Stimulated activated CD4-positive, alpha-beta T cell treated with anti-CD3 and anti-CD28 coated beads, Interleukin-12 subunit alpha, Interleukin-12 subunit beta, amount 100 ng/mL, for 24 hours (primary cell): ENCODE measurements at regions not wholly inside any gene's neighbourhood (a gene's known extent, or its start where the extent isn't known, plus 50 kb on each side); places are given as distances from the start of the nearest gene placed in this dataset.

Source experiments
- DNase-seq, 2 experiments: peaks; one replicate each; pipeline ENCODE4 v3.0.0-alpha.2; 2020; ENCODE audit warnings: low read depth in 2 of 2

GRCh38 chr1:208637181-208637580 is 393.0 kb upstream of the PLXNA2 start:
- no peak for DNase-seq

- DNase-seq: no peak
Measured at GRCh38 chr1:208639382-208639781, 395.2 kb upstream of the PLXNA2 start.

DNA sequence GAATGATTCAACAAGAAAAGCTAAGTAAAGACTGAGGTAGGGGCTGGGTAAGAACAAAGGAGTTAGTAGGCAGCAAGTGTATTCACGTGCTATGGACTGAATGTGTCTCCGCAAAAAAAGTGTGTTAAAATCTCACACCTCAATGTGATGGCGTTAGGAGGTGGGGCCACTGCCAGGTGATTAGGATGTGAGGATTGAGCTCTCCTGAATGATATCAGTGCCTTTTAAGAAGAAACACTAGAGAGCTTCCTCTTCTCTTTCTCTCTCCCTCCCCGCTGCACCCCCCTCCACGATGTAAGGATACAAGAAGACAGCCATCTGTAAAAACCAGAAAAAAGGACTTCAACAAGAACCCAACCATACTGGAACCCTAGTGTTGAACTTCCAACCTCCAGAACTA is 396.1 kb upstream of the PLXNA2 start:
- no peak for DNase-seq

DNA sequence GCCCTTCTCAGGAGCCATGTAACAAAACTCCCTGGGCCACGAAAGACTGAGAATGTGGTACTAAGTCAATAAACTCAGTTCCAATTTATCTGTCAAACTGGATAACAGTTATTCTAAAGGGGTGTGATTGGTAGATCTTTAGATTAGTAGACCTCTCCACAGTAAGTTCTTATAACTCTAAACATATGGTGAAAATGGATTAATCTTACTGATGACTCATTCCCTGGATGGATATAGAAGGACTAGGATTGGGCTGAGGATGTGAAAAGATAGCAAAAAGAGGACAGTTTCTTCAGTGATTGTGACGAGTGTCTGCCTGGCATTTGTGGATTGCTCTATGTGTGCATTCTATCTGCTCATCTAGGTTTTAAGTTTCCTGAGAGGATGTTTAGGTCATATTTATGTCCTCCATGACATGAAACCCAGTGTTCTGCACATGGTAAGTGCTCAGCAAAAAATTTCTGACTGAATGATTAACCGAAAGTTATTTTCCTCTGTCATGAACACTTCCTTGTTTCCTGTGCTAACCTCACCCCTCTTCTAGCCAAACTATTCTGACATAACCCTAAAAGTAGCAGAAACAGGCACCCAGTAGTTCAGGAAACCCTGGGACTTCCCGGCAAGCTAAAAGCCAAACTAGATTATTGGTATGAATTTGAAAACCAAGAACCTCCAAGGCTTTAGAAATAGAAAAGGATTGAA is 397.5 kb upstream of the PLXNA2 start:
- no peak for DNase-seq

- no peak for DNase-seq
Measured at GRCh38 chr1:208643005-208643597, 398.9 kb upstream of the PLXNA2 start.

- DNase-seq: no peak
Measured at GRCh38 chr1:208644401-208645160, 400.4 kb upstream of the PLXNA2 start.

- no peak for DNase-seq
Measured at GRCh38 chr1:208646431-208646830, 402.2 kb upstream of the PLXNA2 start.

DNA sequence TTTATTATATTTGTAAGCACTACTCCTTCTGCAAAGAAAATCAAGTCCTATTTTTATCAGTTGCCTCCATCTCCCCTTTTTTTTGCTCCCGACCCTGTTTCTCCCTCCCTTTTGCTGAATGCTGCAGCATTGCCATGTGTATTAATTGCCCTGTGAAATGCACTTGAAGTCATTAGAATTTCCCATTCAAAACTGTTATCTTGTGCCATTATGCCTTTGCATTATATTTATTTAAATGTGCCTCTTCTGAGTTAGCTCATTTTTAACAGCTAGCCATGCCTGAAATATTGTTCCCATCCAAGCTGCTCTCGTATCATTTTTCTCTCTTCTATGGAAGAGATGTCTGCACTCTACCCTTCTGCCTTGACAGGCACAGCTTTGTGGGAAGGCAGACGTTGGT is 404.0 kb upstream of the PLXNA2 start:
- DNase-seq: no peak

DNA sequence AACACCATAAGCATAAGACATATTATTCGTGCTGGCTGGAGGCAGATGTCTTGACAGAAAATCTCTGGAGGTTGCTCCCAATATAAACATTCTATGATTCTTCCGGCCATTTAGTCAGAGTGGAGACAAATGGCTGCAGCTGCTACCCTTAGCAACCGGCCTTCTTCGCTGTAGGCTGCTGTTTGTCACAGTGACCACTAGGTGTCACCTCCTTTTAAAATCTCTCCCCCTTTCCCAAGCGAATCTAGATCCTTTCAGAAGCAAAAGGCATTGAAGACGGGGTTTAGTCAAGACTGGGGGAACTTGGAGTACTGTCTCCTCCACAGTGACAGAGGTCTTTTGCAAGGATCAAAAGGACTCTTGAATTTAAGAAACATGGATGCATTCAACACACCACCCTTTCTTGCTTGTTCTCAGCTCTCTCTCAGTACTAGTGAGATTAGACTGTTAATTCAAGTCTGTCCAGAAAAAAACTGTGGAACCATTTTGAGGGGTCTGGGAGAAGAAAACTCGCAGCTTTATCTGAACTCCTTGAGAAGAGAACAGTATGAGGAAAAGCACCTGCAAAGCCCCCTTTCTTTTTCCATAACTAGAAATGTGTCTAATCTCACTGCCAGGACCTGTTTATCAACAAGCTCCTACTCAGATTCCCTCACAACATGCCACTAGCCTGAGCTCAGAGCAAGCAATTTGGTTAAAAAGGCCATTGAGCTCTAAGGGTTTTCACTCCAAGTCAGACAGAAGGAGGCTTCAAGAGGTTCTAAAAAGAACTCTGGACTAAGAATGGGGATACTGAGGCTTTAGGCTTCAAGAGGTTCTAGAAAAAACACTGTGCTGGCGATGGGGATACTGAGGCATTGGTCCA is 408.3 kb upstream of the PLXNA2 start:
- peak; percentile 5 to 6 for DNase-seq

GRCh38 chr1:208653426-208653825 is 409.2 kb upstream of the PLXNA2 start:
- no peak for DNase-seq

GRCh38 chr1:208654241-208654640 is 410.1 kb upstream of the PLXNA2 start:
- DNase-seq: no peak

DNA sequence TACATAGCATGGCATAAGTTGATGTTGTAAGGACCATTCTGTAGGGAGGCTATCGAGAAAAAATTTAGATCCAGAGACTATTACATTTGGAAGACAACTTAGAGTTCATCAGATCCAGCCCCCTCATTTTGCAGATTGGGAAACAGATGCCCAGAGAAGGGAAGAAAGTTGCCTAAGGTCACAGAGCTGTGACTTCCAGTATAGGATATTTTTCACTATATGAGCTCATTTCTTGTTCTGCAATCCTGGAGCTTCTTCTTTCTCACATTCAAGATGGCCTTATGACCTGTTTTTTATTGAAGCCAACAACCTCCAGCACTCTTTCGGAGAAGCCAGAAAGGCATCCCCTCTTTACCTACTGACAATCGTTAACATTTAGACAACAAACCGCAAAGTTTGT is 421.8 kb upstream of the PLXNA2 start:
- DNase-seq: no peak

- no peak for DNase-seq
Measured at GRCh38 chr1:208668991-208669390, 424.8 kb upstream of the PLXNA2 start.

DNA sequence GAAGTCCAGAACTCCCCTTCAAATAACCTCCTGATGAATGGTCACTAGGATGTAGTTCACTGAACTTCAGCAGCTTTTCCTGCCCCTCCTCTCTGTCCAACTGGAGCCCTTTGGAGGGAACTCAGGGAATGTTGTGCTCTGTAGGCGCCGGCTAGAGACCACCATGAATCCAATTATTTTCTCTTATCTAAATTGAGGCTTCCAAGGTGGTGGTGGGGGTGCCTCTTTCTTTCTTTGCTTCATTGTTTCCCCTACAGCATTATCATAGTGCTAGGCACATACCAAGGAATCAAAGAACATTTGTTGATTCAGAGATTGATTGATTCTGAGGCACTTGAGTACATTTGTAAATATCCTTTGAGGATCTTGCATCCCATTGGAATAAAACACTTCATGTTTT is 426.6 kb upstream of the PLXNA2 start:
- no peak for DNase-seq

- DNase-seq: no peak
Measured at GRCh38 chr1:208681878-208682663, 437.9 kb upstream of the PLXNA2 start.

- no peak for DNase-seq
Measured at GRCh38 chr1:208682664-208683013, 438.5 kb upstream of the PLXNA2 start.

DNA sequence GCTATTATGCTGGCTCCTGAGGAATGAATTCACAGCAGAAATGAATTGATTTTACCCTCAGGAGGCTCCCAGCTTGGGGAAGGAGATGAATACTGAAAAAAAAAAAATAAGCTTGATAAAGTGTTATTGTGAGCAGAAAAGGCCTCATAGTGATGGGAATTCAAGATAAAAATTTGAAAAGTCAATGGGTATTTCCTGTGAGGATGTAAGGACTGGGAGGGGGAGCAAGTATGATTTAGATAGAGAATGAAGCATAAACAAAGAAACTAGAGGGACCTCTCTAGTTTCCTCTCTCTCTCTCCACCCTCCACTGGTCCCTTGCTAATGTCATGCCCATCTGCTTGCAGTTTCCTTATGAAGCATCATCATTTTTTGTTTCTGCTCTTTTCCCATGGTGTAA is 439.0 kb upstream of the PLXNA2 start:
- no peak for DNase-seq

- no peak for DNase-seq
Measured at GRCh38 chr1:208684192-208684591, 440.0 kb upstream of the PLXNA2 start.

GRCh38 chr1:208686592-208686991 is 442.4 kb upstream of the PLXNA2 start:
- no peak for DNase-seq

GRCh38 chr1:208688656-208689315 is 444.6 kb upstream of the PLXNA2 start:
- DNase-seq: no peak

GRCh38 chr1:208691012-208691411 is 446.8 kb upstream of the PLXNA2 start:
- DNase-seq: no peak
